CD4-positive, alpha-beta T cell treated with Interleukin-17A for 4 hours (primary cell): ENCODE measurements at regions not wholly inside any gene's neighbourhood (a gene's known extent, or its start where the extent isn't known, plus 50 kb on each side); places are given as distances from the start of the nearest gene placed in this dataset.

Experiments
- DNase-seq: peaks from one replicate; pipeline ENCODE4 v3.0.0-alpha.2; 2020; ENCODE audit warnings: mixed read lengths

GRCh38 chr2:104049438-104049837 lies 804.5 kb upstream of the POU3F3 start:
- no peak for DNase-seq

GRCh38 chr2:104049981-104050380 lies 803.9 kb upstream of the POU3F3 start:
- no peak for DNase-seq

- DNase-seq: no peak
Measured at GRCh38 chr2:104050656-104051242, 803.2 kb upstream of the POU3F3 start.

- no peak for DNase-seq
Measured at GRCh38 chr2:104051766-104052165, 802.1 kb upstream of the POU3F3 start.

GRCh38 chr2:104052356-104052755 lies 801.6 kb upstream of the POU3F3 start:
- DNase-seq: no peak

GRCh38 chr2:104056451-104056850 lies 797.5 kb upstream of the POU3F3 start:
- DNase-seq: no peak

- no peak for DNase-seq
Measured at GRCh38 chr2:104068665-104069064, 785.2 kb upstream of the POU3F3 start.

GRCh38 chr2:104077573-104077972 lies 776.3 kb upstream of the POU3F3 start:
- no peak for DNase-seq

- no peak for DNase-seq
Measured at GRCh38 chr2:104078431-104079157, 775.3 kb upstream of the POU3F3 start.

- no peak for DNase-seq
Measured at GRCh38 chr2:104088745-104089144, 765.2 kb upstream of the POU3F3 start.

- no peak for DNase-seq
Measured at GRCh38 chr2:104090407-104090806, 763.5 kb upstream of the POU3F3 start.

GRCh38 chr2:104091894-104092293 lies 762.0 kb upstream of the POU3F3 start:
- DNase-seq: no peak

GRCh38 chr2:104092886-104093285 lies 761.0 kb upstream of the POU3F3 start:
- DNase-seq: no peak

- DNase-seq: no peak
Measured at GRCh38 chr2:104102615-104103014, 751.3 kb upstream of the POU3F3 start.

- DNase-seq: no peak
Measured at GRCh38 chr2:104109356-104109755, 744.6 kb upstream of the POU3F3 start.

- no peak for DNase-seq
Measured at GRCh38 chr2:104118889-104119288, 735.0 kb upstream of the POU3F3 start.

GRCh38 chr2:104120171-104120570 lies 733.7 kb upstream of the POU3F3 start:
- DNase-seq: no peak

- DNase-seq: no peak
Measured at GRCh38 chr2:104125096-104125495, 728.8 kb upstream of the POU3F3 start.

GRCh38 chr2:104127049-104127770 lies 726.7 kb upstream of the POU3F3 start:
- no peak for DNase-seq

- no peak for DNase-seq
Measured at GRCh38 chr2:104140361-104140760, 713.6 kb upstream of the POU3F3 start.

GRCh38 chr2:104158191-104158590 lies 695.7 kb upstream of the POU3F3 start:
- no peak for DNase-seq

- DNase-seq: no peak
Measured at GRCh38 chr2:104163611-104164130, 690.2 kb upstream of the POU3F3 start.

GRCh38 chr2:104164721-104165252 lies 689.1 kb upstream of the POU3F3 start:
- no peak for DNase-seq

GRCh38 chr2:104177179-104177578 lies 676.7 kb upstream of the POU3F3 start:
- DNase-seq: no peak
